HepG2 (cell line): ENCODE measurements at regions not wholly inside any gene's neighbourhood (a gene's known extent, or its start where the extent isn't known, plus 50 kb on each side); places are given as distances from the start of the nearest gene placed in this dataset.

Source experiments
- FOXJ3 ChIP-seq: sonication (generic); formaldehyde crosslinking; IDR thresholded peaks from 2 replicates; pipeline ENCODE4 v1.4.0; 2020; ENCODE audit warnings: missing genetic modification reagents, mild to moderate bottlenecking, borderline replicate concordance
- ZBTB38 ChIP-seq: sonication (generic); formaldehyde crosslinking; IDR thresholded peaks from 2 replicates; pipeline ENCODE4 v1.5.1; 2020; ENCODE audit warnings: mild to moderate bottlenecking, missing genetic modification reagents
- ZNF44 ChIP-seq: sonication (generic); formaldehyde crosslinking; IDR thresholded peaks from 2 replicates; pipeline ENCODE4 v1.5.1; 2020; ENCODE audit warnings: mild to moderate bottlenecking, missing genetic modification reagents

DNA sequence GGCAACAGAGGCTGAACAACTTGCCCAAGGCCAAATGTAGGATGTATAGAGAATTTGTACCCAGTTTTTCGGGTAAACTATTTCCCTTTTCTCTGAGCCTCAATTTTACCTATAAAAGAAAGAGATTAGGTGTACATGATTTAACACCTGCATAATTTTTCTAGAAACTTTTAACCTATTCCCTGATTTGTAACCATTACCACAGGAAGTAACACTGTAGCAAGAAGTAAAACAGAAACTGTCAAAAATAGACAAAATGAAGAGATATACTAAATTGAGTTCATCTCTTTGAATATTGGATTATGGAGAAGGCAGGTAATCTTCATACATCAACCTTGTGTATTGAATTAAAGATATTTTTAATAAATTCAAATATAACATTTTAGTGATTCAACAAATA lies 136.2 kb downstream of the ZC3H11B start:
- no peak for TF ChIP-seq ZNF44 (CRISPR knock-in tag)
- no peak for TF ChIP-seq ZBTB38 (CRISPR knock-in tag)
- no peak for TF ChIP-seq FOXJ3 (CRISPR knock-in tag)
